Endodermal cell (in vitro differentiated cells): ENCODE measurements at regions not wholly inside any gene's neighbourhood (a gene's known extent, or its start where the extent isn't known, plus 50 kb on each side); places are given as distances from the start of the nearest gene placed in this dataset.

ENCODE experiments used
- DNase-seq: peaks from one replicate; pipeline ENCODE4 v3.0.0-alpha.2; 2017
- H3K27ac ChIP-seq: 2 replicates; pipeline ENCODE4 v1.5.1; 2013; ENCODE audit warnings: mild to moderate bottlenecking, low read depth, low read length, moderate library complexity
- H3K27me3 ChIP-seq: 2 replicates; pipeline ENCODE4 v1.6.1; 2013; ENCODE audit warnings: mild to moderate bottlenecking, low read length, moderate library complexity; ENCODE audit not compliant: insufficient read depth, control insufficient read depth, poor library complexity, severe bottlenecking
- H3K36me3 ChIP-seq: 2 replicates; pipeline ENCODE4 v1.7.0; 2013; ENCODE audit warnings: mild to moderate bottlenecking, low read length, moderate library complexity; ENCODE audit not compliant: control insufficient read depth, insufficient read depth
- H3K4me1 ChIP-seq: one replicate; pipeline ENCODE4 v1.7.0; 2013; ENCODE audit warnings: low read length; ENCODE audit not compliant: control insufficient read depth, insufficient read depth
- H3K4me3 ChIP-seq: 2 replicates; pipeline ENCODE4 v1.5.1; 2013; ENCODE audit warnings: mild to moderate bottlenecking, low read length, moderate library complexity
- H3K9ac ChIP-seq: 2 replicates; pipeline ENCODE4 v1.6.1; 2013; ENCODE audit warnings: mild to moderate bottlenecking, low read length, moderate library complexity; ENCODE audit not compliant: poor library complexity, severe bottlenecking; ENCODE audit errors: extremely low read depth
- H3K9me3 ChIP-seq: 2 replicates; pipeline ENCODE4 v1.6.1; 2013; ENCODE audit warnings: mild to moderate bottlenecking, low read length, moderate library complexity; ENCODE audit not compliant: control insufficient read depth
- H3K27ac Mint-ChIP-seq: 2 replicates; pipeline ENCODE4 v1.8.0; 2020; ENCODE audit warnings: mixed read lengths
- H3K27me3 Mint-ChIP-seq: 2 replicates; pipeline ENCODE4 v1.8.0; 2021; ENCODE audit warnings: mild to moderate bottlenecking, mixed read lengths; ENCODE audit not compliant: insufficient read depth
- H3K36me3 Mint-ChIP-seq: 2 replicates; pipeline ENCODE4 v1.8.0; 2020; ENCODE audit warnings: low read depth, mixed read lengths
- H3K4me1 Mint-ChIP-seq: 2 replicates; pipeline ENCODE4 v1.8.0; 2020; ENCODE audit warnings: mixed read lengths
- H3K4me3 Mint-ChIP-seq: 2 replicates; pipeline ENCODE4 v1.8.0; 2020; ENCODE audit warnings: mild to moderate bottlenecking, moderate library complexity, mixed read lengths
- H3K9me3 Mint-ChIP-seq: 2 replicates; pipeline ENCODE4 v1.8.0; 2020; ENCODE audit warnings: mild to moderate bottlenecking, mixed read lengths
- WGBS, 2 experiments: methylation state at CpG; one replicate each; pipeline versions ENCODE4 v1.1.5 to v1.1.7; 2013; ENCODE audit warnings: missing lambda C conversion rate in 2 of 2, mixed read lengths in 1 of 2; ENCODE audit not compliant: insufficient coverage in 1 of 2, insufficient read length in 1 of 2; 5-methylcytosine and 5-hydroxymethylcytosine counted together
- TF ChIP-seq, protein P1 (sequence below): fragments of 200-600 bp; sonication (generic); conservative IDR thresholded peaks from 2 replicates; pipeline ENCODE4 v1.5.0; 2021; ENCODE audit warnings: antibody characterized with exemption, mild to moderate bottlenecking

DNA sequence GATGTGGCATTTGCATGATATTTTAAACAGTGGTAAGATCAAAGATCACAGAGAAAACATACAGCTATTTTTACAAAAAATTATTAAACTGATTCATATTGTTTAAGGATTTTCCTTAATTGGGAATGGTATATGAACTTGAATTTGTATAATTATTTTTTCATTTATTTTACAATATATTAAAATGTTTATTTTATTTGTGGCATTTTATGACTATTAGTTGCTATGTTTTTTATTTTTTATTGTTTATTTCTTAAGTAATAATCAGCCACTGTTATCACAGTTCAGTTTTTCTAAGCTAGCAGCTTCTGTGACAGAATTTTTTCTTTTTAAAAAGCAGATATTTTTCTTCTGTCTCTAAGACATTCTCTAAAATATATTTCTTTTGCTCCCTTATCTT is 387.0 kb upstream of the KHDRBS2 start:
- no peak overlapping the region for H3K4me3 ChIP-seq
- Mint-ChIP-seq H3K27ac (no peak overlapping the region), H3K4me1 (no peaks in the 10 kb centered on the region), H3K4me3 (no peak overlapping the region), H3K9me3 (peaks cover 14% of the 10 kb centered on the region), H3K36me3 (peaks cover 3% of the 10 kb centered on the region), H3K27me3 (no peaks in the 10 kb centered on the region)
- H3K27ac ChIP-seq: no peak overlapping the region
- H3K27me3 ChIP-seq: no peaks in the 10 kb centered on the region
- H3K9me3 ChIP-seq: peaks cover 15% of the 10 kb centered on the region
- DNase-seq: no peak
- no peak overlapping the region for H3K9ac ChIP-seq
- no peaks in the 10 kb centered on the region for H3K36me3 ChIP-seq
- H3K4me1 ChIP-seq: no peaks in the 10 kb centered on the region
- TF ChIP-seq, protein P1, sequence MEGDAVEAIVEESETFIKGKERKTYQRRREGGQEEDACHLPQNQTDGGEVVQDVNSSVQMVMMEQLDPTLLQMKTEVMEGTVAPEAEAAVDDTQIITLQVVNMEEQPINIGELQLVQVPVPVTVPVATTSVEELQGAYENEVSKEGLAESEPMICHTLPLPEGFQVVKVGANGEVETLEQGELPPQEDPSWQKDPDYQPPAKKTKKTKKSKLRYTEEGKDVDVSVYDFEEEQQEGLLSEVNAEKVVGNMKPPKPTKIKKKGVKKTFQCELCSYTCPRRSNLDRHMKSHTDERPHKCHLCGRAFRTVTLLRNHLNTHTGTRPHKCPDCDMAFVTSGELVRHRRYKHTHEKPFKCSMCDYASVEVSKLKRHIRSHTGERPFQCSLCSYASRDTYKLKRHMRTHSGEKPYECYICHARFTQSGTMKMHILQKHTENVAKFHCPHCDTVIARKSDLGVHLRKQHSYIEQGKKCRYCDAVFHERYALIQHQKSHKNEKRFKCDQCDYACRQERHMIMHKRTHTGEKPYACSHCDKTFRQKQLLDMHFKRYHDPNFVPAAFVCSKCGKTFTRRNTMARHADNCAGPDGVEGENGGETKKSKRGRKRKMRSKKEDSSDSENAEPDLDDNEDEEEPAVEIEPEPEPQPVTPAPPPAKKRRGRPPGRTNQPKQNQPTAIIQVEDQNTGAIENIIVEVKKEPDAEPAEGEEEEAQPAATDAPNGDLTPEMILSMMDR: no peak

DNA sequence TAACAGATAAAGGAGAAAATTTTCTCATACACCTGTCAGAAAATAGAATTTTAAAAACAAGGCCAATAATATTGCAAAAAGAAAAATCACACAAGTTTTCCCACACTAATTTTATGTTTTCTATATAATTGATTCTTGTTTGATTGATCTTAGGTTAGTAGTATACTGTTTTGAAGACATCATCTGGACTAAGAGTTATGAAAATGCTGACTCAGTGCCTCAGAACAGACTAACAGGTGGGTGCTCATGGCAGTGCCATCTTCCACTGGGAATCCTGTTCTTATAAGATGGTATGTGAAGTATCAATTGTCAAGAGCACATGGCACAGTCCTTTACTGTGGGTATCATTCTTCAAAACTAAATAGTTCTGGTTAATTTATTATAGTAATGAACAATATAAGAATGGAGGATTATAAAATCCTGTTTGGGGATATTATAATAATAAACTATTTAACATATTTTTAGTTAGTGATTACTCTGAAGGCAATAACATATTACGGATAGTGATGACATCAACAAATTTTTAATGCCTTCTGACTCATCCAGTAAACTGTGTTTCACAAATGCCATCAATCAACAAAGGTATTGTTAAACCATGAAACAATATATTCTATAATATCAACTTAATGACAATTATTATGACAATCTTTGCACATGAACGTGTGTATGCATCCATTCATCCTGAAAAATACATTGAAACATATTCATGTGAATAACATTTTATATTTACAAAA is 384.6 kb upstream of the KHDRBS2 start:
- H3K27me3 Mint-ChIP-seq: no peaks in the 10 kb centered on the region
- H3K9me3 ChIP-seq: no peaks in the 10 kb centered on the region
- no peak overlapping the region for H3K9ac ChIP-seq
- no peaks in the 10 kb centered on the region for H3K36me3 Mint-ChIP-seq
- no peaks in the 10 kb centered on the region for H3K36me3 ChIP-seq
- TF ChIP-seq, protein P1: no peak
- no peak for DNase-seq
- no peaks in the 10 kb centered on the region for H3K4me1 ChIP-seq
- H3K27me3 ChIP-seq: no peaks in the 10 kb centered on the region
- no peaks in the 10 kb centered on the region for H3K9me3 Mint-ChIP-seq
- no peak overlapping the region for H3K4me3 Mint-ChIP-seq
- 95% methylated on average over 2 of the region's 2 CpGs; no CpG with 5 or more reads in 1 of the 2 experiments for WGBS, 2 experiments
- H3K4me3 ChIP-seq: no peak overlapping the region
- H3K27ac ChIP-seq: no peak overlapping the region
- H3K27ac Mint-ChIP-seq: no peak overlapping the region
- H3K4me1 Mint-ChIP-seq: no peaks in the 10 kb centered on the region

DNA sequence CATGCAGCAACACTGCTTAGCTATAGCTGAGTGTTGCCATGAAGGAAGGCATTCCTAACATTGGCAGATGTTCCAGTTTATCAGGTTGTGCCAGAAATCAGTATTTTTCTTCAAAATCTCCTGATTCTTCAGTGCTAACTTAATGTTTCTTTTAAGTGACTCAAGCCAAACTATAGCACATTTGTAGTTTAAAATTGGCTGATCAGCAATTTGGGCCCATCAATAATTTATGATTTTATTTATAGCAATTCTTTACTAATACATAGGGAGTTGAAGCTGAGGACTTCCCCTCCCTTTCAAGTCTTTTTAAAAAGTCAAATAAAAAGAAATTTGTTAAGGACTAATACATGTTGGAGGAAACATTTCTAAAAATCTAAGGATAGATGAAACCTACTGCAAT is 383.8 kb upstream of the KHDRBS2 start:
- Histone ChIP-seq H3K4me3 (no peak overlapping the region), H3K27ac (no peak overlapping the region), H3K36me3 (no peaks in the 10 kb centered on the region), H3K27me3 (no peaks in the 10 kb centered on the region), H3K9ac (no peak overlapping the region), H3K4me1 (no peaks in the 10 kb centered on the region), H3K9me3 (no peaks in the 10 kb centered on the region)
- Mint-ChIP-seq H3K4me1 (no peaks in the 10 kb centered on the region), H3K4me3 (no peak overlapping the region), H3K9me3 (no peaks in the 10 kb centered on the region), H3K27ac (no peak overlapping the region), H3K27me3 (no peaks in the 10 kb centered on the region), H3K36me3 (no peaks in the 10 kb centered on the region)
- TF ChIP-seq, protein P1: no peak
- DNase-seq: no peak
